GF-D8 (cell line): ENCODE measurements at regions not wholly inside any gene's neighbourhood (a gene's known extent, or its start where the extent isn't known, plus 50 kb on each side); places are given as distances from the start of the nearest gene placed in this dataset.
"Not testable (repeated sequence)": the region's sequence is repeated elsewhere in the genome, so short reads cannot be mapped to it uniquely, and the experiment has no call there.

ENCODE experiments used
- DNase-seq: peaks from one replicate; lab custom pipeline; 2025; lab: John Stamatoyannopoulos, UW

DNA sequence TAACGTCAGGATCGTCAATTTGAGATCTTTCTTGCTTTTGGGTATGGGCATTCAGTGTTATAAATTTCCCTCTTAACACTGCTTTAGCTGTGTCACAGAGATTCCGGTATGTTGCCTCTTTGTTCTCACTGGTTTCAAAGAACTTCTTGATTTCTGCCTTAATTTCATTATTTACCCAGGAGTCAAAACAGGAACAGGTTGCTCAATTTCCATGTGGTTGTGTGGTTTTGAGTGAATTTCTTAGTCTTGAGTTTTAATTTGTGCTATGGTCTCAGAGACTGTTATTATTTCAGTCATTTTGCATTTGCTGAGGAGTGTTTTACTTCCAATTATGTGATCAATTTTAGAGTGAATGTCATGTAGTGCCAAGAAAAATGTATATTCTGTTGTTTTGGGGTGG is 153.1 kb downstream of the PCDH17 start:
- peak; percentile 18 for DNase-seq

DNA sequence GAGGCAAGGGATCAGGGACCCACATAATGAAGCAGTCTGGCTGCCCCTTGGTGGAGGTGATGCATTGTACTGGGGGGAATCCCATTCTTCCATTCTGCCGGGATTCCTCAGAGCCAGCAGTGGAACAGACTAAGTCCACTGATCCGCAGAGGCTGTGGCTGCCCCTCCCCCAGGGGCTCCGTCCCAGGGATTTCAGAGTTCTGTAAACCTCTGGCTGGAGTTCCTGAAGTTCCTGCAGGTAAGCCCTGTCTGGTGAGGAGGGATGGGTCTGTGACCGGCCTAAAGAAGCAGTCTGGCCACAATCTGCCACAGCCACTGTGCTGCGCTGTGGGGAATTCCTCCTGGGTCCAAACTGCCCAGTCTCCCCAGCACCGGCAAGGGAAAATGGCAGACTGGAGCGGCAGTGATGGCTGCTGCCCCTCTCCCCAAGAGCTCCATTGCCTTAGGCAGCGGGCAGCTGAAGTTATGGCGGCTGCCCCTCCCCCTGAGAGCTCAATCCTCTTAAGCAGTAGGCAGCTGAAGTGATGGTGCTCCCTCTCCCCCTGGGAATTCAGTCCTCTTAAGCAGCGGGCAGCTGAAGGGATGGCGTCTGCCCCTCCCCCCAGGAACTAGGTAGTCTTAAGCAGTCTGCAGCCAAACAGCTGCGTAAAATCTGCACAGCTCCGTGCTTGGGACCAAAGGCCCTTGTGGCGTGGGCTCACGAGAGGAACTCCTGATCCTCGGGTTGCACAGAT is 155.7 kb downstream of the PCDH17 start:
- DNase-seq: no peak

GRCh38 chr13:57799624-57800023 is 168.1 kb downstream of the PCDH17 start:
- no peak for DNase-seq

DNA sequence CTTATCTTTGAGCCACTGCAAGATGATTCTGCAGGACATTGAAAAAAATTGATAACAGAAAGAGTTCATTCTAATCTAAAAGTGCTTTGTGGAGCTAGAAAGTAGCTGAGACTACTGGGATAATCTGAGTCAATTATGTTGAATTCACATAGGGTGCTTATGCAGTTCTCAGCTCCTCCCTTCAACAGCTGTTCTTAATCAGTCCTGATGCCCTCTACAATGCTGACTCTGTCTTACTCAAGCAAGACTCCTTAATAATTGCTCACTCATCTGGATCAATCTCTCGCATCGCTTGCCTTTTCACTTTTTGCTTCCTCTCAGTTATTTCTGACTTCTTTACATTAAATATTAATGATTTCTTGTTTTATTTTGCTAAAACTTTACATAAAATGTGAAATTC is 182.1 kb downstream of the PCDH17 start:
- no peak for DNase-seq

DNA sequence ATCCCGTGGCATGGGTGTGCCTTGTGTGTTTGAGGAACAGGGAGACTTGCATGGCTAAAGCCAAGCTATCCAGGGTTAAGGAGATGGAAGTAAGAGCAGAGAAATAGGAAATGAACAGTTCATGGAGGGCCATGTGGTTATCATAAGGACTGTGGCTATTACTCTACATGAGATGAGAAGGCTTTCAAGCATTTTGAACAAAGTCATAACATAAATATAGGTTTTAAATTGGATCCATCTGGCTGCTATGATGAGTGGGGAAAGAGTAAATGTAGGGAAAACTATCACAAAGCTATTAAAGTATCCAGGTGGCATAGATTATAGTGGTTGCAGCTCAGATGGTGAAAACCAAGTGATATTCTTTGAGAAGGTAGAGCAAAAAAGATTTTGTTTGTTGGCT is 184.1 kb downstream of the PCDH17 start:
- DNase-seq: no peak

GRCh38 chr13:57820924-57821323 is 189.4 kb downstream of the PCDH17 start:
- no peak for DNase-seq

DNA sequence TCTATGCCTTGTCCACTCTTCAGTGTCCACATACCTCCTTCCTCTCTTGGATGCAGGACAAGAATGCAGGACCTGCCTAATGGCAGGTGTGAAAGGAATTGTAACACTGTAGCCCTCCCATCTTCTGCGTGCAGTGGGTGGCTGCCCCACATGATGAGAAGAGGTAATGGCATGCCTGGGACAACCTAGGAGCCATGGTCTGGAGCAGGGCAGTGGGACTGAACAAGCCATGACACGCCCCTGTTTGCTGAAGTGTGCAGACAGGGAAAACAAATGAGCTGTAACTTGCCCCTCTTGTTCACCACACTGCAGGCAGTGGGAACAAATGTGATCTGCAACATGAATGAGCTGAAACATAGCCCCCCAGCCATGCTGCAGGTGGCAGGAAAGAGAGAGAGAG is 192.2 kb downstream of the PCDH17 start:
- DNase-seq: no peak

DNA sequence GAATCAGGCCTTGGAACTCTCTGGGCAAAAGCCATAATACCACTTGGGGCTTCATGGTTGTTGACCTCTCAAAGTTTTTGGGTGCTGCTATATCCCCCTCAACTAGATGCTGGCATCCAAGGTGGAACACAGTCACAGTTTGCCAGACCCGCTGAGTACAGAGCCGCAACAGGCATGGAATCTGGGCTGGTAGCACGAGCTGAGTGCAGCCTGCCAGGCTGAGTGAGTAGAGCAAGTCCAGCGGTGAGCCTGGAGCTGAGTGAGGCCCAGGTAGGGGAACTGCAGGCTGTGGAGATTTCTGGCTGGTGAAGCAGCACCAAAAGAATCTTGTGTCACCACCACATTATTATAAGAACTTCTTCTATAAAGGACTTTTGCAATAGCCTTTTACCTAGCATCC is 192.6 kb downstream of the PCDH17 start:
- DNase-seq: no peak

GRCh38 chr13:57825066-57825465 is 193.5 kb downstream of the PCDH17 start:
- no peak for DNase-seq

DNA sequence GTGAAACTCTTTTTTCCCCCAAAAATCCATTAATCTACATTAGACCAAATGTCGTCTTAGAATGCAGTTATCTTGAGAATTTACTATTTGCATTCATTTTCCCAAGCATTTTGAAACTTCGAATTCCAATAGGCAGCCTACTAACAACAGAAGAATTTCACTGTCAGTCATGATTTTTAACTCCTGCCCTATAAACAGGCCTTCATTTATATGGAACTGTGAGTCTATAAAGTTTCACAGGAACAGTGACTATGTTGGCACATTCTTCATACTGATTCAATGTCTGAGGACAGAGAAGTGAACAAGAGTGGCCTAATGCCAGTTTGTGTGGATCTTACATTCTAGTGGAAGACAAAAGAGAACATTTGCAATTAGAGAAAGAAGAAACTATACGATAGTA is 198.0 kb downstream of the PCDH17 start:
- no peak for DNase-seq

DNA sequence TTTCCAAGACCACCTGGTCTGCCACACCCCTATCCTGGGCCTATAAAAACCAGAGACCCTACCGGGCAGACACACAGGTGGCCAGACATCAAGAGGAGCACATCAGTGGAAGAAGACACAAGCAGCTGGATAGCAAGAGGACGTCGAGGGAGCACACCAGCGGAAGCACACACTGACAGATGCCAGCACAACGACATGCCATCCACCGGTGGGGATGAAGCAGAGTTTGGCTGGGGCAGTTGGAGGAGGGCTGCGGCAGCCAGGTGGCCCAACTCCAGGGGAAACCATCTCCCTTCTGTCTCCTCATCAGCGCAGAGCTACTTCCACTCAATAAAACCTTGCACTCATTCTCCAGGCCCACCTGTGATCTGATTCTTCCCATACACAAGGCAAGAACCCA is 200.6 kb downstream of the PCDH17 start:
- DNase-seq: no peak

DNA sequence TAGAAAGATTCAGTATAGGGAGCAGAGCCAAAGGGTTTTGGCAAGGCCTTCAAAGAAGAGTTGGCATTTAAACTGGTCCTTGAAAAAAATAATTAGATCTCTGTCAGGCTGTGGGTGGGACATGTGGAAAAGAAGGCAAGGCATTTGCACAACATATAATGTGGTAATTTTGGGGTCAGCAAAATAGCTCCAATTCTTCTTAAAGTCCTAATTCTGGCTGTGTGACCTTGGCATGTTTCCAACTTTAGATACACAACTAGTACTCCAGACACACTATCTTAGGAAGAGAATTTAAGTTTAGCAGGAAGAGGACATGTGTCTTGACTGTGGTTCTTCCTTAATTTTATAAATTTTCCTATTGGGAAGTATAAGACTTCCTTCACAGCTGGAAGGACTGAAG is 206.3 kb downstream of the PCDH17 start:
- no peak for DNase-seq

DNA sequence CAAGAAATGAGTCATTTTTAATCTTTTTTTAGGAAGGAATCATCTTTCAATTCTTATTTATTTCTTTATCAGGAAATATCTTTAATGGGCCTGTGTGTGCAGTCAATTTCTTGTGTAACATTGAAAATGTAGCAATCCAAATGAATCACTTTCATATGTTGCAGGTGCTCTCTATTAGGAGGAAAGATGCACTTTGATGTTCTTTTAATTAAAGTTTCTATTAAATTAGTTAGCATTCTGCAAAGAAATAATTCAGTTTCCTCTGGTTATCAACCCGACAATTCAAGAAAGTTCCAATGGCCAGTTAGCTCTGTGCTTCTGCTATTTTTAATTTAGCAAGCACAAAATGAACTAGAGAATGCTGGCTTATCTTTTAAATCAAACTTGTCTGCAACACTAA is 212.0 kb downstream of the PCDH17 start:
- no peak for DNase-seq

- peak; percentile 13 for DNase-seq
These were observed 215.1 kb downstream of the PCDH17 start for GRCh38 chr13:57846600-57847173.

DNA sequence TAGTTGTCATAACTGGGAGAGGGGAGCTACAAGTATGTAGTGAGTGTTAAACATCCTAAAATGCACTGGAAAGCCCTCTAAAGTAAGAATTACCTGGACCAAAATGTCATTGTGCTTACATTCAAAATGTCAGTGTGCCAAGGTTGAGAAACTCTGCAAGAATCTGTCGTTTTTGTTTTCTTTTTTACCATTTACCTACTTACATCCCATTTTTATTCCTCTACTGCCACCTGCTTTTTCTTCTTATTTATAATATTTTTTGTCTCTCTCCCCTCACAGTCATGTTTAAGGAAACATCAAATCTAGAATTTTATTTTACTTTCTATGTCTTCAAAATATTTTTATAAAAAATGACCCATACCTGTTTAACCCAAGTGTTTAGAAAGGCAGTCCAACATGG is 226.4 kb downstream of the PCDH17 start:
- DNase-seq: no peak

GRCh38 chr13:57858376-57858775 is 226.8 kb downstream of the PCDH17 start:
- no peak for DNase-seq

DNA sequence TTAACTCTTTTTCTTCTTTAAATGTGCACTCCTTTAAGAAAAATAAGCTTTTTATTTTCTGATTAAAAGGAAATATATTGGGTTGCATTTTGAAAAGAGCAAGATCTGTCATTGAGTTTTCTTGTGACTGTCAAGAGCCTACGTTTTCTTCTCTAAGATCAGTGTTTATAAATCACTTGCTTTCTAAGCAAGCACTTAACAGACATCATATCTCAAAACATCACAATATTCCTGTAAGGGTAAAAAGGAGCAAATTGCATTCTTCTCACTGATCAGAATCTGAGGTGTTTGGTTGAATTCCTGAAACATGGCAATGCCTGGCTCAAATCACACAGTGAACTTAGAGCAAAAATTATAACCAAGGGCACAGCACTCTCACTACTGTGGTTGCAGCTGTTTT is 231.3 kb downstream of the PCDH17 start:
- no peak for DNase-seq

DNA sequence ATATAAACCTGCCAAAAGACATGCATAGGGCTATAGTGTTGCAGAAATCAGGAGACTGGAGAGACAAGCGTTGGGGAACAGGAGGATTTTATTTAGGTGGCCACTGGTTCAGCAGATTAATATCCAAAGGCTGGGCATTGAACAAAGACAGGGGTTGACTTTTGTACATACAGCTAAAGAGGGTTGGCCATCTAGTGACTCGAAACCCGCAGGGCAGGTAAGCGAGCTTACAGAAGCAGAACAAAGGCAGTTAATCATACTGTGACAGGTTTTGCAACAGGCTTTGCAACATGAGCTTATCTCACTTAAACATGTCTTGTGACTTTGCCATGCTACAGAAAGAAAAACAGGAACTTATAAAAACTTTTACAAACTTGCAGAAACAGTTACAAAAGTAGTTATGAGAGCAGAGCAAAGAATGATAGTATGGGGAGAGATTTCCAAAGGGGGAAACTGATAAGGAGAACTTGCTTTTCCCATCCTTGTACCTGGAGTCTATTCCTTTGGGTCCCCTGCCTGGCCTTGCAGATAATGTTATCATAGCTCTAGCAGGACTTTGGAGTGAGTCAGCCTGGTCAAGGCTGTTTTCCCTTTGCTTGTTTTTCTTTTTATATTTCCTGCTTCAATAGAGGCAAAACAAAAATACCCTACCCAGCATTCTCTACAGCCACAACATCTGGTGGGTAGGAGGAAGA is 234.2 kb downstream of the PCDH17 start:
- DNase-seq: peak; percentile 95

DNA sequence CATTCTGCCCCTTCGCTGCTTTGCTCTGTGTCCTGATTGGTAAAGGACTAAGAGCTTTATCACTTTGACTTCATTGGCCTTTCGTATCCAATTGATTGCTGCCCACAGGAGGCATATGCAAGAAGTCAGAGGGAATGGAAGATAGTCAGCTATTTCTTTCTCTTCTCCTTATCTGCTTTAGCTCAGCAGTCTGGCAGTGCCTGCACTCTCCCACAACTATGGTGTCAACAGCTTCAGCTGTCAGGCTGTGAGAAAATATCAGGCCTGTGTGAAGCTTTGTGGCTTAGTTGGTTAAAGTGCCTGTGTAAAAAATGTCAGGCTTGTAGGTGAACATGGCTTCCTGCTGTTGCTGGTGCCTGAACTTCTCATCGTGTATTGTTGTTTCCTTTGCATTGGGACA is 243.0 kb downstream of the PCDH17 start:
- no peak for DNase-seq

GRCh38 chr13:57877601-57878000 is 246.1 kb downstream of the PCDH17 start:
- DNase-seq: no peak

GRCh38 chr13:57878291-57878690 is 246.7 kb downstream of the PCDH17 start:
- no peak for DNase-seq

DNA sequence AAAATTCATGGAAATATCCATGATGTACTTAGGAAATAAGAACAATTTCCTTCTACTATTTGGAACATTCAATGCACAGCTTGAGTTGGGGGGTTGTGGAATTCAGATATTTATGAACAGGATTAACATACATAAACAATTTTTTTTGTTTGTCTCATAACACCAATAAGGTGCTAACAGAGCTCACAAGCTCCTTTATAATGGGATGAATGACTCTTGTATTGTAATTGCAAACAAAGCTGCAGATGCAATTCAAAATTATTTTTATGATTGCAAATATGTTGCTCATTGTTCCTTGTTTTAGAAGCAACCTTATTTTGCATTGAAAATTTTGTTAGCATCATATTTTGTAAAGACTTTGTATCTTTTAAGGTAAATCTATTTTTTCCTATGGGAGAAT is 265.7 kb downstream of the PCDH17 start:
- no peak for DNase-seq

DNA sequence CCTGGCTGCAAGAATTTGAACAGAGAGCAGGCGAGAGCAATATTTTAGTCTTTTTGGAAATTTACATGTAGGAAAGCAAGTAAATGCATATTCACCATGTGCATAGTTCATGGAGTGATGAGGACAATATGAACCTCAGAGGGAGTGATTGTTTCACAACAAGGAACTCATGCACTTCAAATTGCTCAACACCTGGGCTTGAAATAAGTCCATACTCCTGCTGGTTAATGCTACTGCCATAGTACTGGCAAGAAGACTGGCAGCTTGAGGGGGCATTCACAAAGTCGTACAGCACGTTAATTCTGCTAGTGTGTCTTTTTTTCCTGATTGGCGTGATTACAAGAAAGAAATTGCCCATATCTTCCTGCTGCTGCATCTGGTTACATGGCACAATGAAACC is 267.6 kb downstream of the PCDH17 start:
- DNase-seq: no peak

- not testable (repeated sequence) for DNase-seq
These were observed 278.3 kb downstream of the PCDH17 start for GRCh38 chr13:57909833-57910232.
